ENCODE measurements at regions not wholly inside any gene's neighbourhood (a gene's known extent, or its start where the extent isn't known, plus 50 kb on each side); places are given as distances from the start of the nearest gene placed in this dataset.

DNA sequence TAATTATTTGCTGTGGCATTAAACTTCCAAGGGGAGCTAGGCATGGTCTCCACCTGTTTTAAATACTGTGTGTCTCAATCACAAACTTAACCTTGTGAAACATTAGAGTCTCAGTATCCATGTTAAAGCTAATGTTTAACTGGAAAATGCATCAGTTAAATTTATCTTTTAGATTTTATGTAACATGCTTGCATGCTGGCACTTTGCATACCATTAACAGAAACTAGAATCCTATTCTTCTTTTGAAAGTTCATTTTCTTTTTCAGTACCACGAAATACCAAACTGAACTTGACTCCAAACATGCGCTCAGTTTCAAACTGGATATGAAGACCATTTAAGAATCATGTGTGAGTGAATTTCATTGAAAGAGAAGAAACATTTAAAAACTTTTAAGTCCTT lies 328.9 kb upstream of the SLC10A2 start:
- TF ChIP-seq, protein P1, sequence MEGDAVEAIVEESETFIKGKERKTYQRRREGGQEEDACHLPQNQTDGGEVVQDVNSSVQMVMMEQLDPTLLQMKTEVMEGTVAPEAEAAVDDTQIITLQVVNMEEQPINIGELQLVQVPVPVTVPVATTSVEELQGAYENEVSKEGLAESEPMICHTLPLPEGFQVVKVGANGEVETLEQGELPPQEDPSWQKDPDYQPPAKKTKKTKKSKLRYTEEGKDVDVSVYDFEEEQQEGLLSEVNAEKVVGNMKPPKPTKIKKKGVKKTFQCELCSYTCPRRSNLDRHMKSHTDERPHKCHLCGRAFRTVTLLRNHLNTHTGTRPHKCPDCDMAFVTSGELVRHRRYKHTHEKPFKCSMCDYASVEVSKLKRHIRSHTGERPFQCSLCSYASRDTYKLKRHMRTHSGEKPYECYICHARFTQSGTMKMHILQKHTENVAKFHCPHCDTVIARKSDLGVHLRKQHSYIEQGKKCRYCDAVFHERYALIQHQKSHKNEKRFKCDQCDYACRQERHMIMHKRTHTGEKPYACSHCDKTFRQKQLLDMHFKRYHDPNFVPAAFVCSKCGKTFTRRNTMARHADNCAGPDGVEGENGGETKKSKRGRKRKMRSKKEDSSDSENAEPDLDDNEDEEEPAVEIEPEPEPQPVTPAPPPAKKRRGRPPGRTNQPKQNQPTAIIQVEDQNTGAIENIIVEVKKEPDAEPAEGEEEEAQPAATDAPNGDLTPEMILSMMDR (IDR thresholded peaks at IDR 0.05) = no peak
- no peak for TF ChIP-seq POLR2A (IDR thresholded peaks at IDR 0.05)
